Endodermal cell (in vitro differentiated cells): ENCODE measurements at regions not wholly inside any gene's neighbourhood (a gene's known extent, or its start where the extent isn't known, plus 50 kb on each side); places are given as distances from the start of the nearest gene placed in this dataset.

Experiments used
- DNase-seq: peaks from one replicate; pipeline ENCODE4 v3.0.0-alpha.2; 2017
- H3K27ac ChIP-seq: 2 replicates; pipeline ENCODE4 v1.5.1; 2013; ENCODE audit warnings: mild to moderate bottlenecking, low read depth, low read length, moderate library complexity
- H3K27me3 ChIP-seq: 2 replicates; pipeline ENCODE4 v1.6.1; 2013; ENCODE audit warnings: mild to moderate bottlenecking, low read length, moderate library complexity; ENCODE audit not compliant: insufficient read depth, control insufficient read depth, poor library complexity, severe bottlenecking
- H3K36me3 ChIP-seq: 2 replicates; pipeline ENCODE4 v1.7.0; 2013; ENCODE audit warnings: mild to moderate bottlenecking, low read length, moderate library complexity; ENCODE audit not compliant: control insufficient read depth, insufficient read depth
- H3K4me1 ChIP-seq: one replicate; pipeline ENCODE4 v1.7.0; 2013; ENCODE audit warnings: low read length; ENCODE audit not compliant: control insufficient read depth, insufficient read depth
- H3K4me3 ChIP-seq: 2 replicates; pipeline ENCODE4 v1.5.1; 2013; ENCODE audit warnings: mild to moderate bottlenecking, low read length, moderate library complexity
- H3K9ac ChIP-seq: 2 replicates; pipeline ENCODE4 v1.6.1; 2013; ENCODE audit warnings: mild to moderate bottlenecking, low read length, moderate library complexity; ENCODE audit not compliant: poor library complexity, severe bottlenecking; ENCODE audit errors: extremely low read depth
- H3K9me3 ChIP-seq: 2 replicates; pipeline ENCODE4 v1.6.1; 2013; ENCODE audit warnings: mild to moderate bottlenecking, low read length, moderate library complexity; ENCODE audit not compliant: control insufficient read depth
- H3K27ac Mint-ChIP-seq: 2 replicates; pipeline ENCODE4 v1.8.0; 2020; ENCODE audit warnings: mixed read lengths
- H3K27me3 Mint-ChIP-seq: 2 replicates; pipeline ENCODE4 v1.8.0; 2021; ENCODE audit warnings: mild to moderate bottlenecking, mixed read lengths; ENCODE audit not compliant: insufficient read depth
- H3K36me3 Mint-ChIP-seq: 2 replicates; pipeline ENCODE4 v1.8.0; 2020; ENCODE audit warnings: low read depth, mixed read lengths
- H3K4me1 Mint-ChIP-seq: 2 replicates; pipeline ENCODE4 v1.8.0; 2020; ENCODE audit warnings: mixed read lengths
- H3K4me3 Mint-ChIP-seq: 2 replicates; pipeline ENCODE4 v1.8.0; 2020; ENCODE audit warnings: mild to moderate bottlenecking, moderate library complexity, mixed read lengths
- H3K9me3 Mint-ChIP-seq: 2 replicates; pipeline ENCODE4 v1.8.0; 2020; ENCODE audit warnings: mild to moderate bottlenecking, mixed read lengths
- CTCF ChIP-seq: fragments of 200-600 bp; sonication (generic); conservative IDR thresholded peaks from 2 replicates; pipeline ENCODE4 v1.5.0; 2021; ENCODE audit warnings: antibody characterized with exemption, mild to moderate bottlenecking
- WGBS, 2 experiments: methylation state at CpG; one replicate each; pipeline versions ENCODE4 v1.1.5 to v1.1.7; 2013; ENCODE audit warnings: missing lambda C conversion rate in 2 of 2, mixed read lengths in 1 of 2; ENCODE audit not compliant: insufficient coverage in 1 of 2, insufficient read length in 1 of 2; 5-methylcytosine and 5-hydroxymethylcytosine counted together

- Histone ChIP-seq H3K36me3 (no peaks in the 10 kb centered on the region), H3K27ac (no peak overlapping the region), H3K9me3 (no peaks in the 10 kb centered on the region), H3K4me1 (no peaks in the 10 kb centered on the region), H3K27me3 (no peaks in the 10 kb centered on the region), H3K9ac (no peak overlapping the region), H3K4me3 (no peak overlapping the region)
- Mint-ChIP-seq H3K4me3 (no peak overlapping the region), H3K27me3 (no peaks in the 10 kb centered on the region), H3K36me3 (no peaks in the 10 kb centered on the region), H3K9me3 (no peaks in the 10 kb centered on the region), H3K27ac (no peak overlapping the region), H3K4me1 (peaks cover 3% of the 10 kb centered on the region)
- TF ChIP-seq CTCF: no peak
- WGBS, 2 experiments: 79 to 83% methylated on average over 1 of the region's 1 CpG
- no peak for DNase-seq
These were observed 264.3 kb downstream of the ENC1 start for GRCh38 chr5:74376187-74376586.

GRCh38 chr5:74375271-74375670 lies 265.3 kb downstream of the ENC1 start:
- Histone ChIP-seq H3K27me3 (no peaks in the 10 kb centered on the region), H3K27ac (no peak overlapping the region), H3K4me1 (no peaks in the 10 kb centered on the region), H3K4me3 (no peak overlapping the region), H3K36me3 (no peaks in the 10 kb centered on the region), H3K9ac (no peak overlapping the region), H3K9me3 (no peaks in the 10 kb centered on the region)
- Mint-ChIP-seq H3K27me3 (no peaks in the 10 kb centered on the region), H3K9me3 (no peaks in the 10 kb centered on the region), H3K36me3 (no peaks in the 10 kb centered on the region), H3K27ac (no peak overlapping the region), H3K4me3 (no peak overlapping the region), H3K4me1 (peaks cover 4% of the 10 kb centered on the region)
- 87 to 94% methylated on average over 2 of the region's 2 CpGs for WGBS, 2 experiments
- no peak for DNase-seq
- no peak for TF ChIP-seq CTCF

- Mint-ChIP-seq H3K4me3 (no peak overlapping the region), H3K27ac (no peak overlapping the region), H3K27me3 (no peaks in the 10 kb centered on the region), H3K4me1 (peaks cover 9% of the 10 kb centered on the region), H3K9me3 (no peaks in the 10 kb centered on the region), H3K36me3 (no peaks in the 10 kb centered on the region)
- no peaks in the 10 kb centered on the region for H3K9me3 ChIP-seq
- H3K9ac ChIP-seq: no peak overlapping the region
- no peak for TF ChIP-seq CTCF
- no peaks in the 10 kb centered on the region for H3K36me3 ChIP-seq
- no peaks in the 10 kb centered on the region for H3K4me1 ChIP-seq
- no peak for DNase-seq
- H3K27me3 ChIP-seq: no peaks in the 10 kb centered on the region
- H3K27ac ChIP-seq: no peak overlapping the region
- WGBS, 2 experiments: 89 to 100% methylated on average over 3 to 4 of the region's 4 CpGs
- no peak overlapping the region for H3K4me3 ChIP-seq
These were observed 265.9 kb downstream of the ENC1 start for GRCh38 chr5:74374656-74375055.
